ENCODE measurements at regions not wholly inside any gene's neighbourhood (a gene's known extent, or its start where the extent isn't known, plus 50 kb on each side); places are given as distances from the start of the nearest gene placed in this dataset.

GRCh38 chr13:106296723-106297122 lies 238.7 kb downstream of the EFNB2 start:
- TF ChIP-seq, protein P1, sequence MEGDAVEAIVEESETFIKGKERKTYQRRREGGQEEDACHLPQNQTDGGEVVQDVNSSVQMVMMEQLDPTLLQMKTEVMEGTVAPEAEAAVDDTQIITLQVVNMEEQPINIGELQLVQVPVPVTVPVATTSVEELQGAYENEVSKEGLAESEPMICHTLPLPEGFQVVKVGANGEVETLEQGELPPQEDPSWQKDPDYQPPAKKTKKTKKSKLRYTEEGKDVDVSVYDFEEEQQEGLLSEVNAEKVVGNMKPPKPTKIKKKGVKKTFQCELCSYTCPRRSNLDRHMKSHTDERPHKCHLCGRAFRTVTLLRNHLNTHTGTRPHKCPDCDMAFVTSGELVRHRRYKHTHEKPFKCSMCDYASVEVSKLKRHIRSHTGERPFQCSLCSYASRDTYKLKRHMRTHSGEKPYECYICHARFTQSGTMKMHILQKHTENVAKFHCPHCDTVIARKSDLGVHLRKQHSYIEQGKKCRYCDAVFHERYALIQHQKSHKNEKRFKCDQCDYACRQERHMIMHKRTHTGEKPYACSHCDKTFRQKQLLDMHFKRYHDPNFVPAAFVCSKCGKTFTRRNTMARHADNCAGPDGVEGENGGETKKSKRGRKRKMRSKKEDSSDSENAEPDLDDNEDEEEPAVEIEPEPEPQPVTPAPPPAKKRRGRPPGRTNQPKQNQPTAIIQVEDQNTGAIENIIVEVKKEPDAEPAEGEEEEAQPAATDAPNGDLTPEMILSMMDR (IDR thresholded peaks at IDR 0.05): no peak
- no peak for TF ChIP-seq POLR2A (IDR thresholded peaks at IDR 0.05)

Data from thyroid gland (tissue), 4 donors.